Uterus (tissue), 3 donors: ENCODE measurements at regions not wholly inside any gene's neighbourhood (a gene's known extent, or its start where the extent isn't known, plus 50 kb on each side); places are given as distances from the start of the nearest gene placed in this dataset.

Experiments used
- DNase-seq, 2 donors: peaks; one replicate each; pipeline ENCODE4 v3.0.0-alpha.2; 2019 to 2020
- H3K27ac ChIP-seq, 2 donors: fragments of 200-600 bp; sonication (generic); 1 replicate in 1 of 2; 2 replicates in 1 of 2; pipeline ENCODE4 v1.5.1; 2016 to 2018
- H3K27me3 ChIP-seq, 2 donors: fragments of 200-600 bp; sonication (generic); one replicate each; pipeline ENCODE4 v1.5.1; 2018 to 2019; ENCODE audit warnings: control low read depth in 1 of 2
- H3K36me3 ChIP-seq, 2 donors: fragments of 200-600 bp; sonication (generic); one replicate each; pipeline ENCODE4 v1.5.1; 2019; ENCODE audit warnings: control low read depth in 1 of 2
- H3K4me1 ChIP-seq, 2 donors: fragments of 200-600 bp; sonication (generic); one replicate each; pipeline ENCODE4 v1.5.1; 2018 to 2019; ENCODE audit warnings: control low read depth in 1 of 2
- H3K4me3 ChIP-seq, 2 donors: fragments of 200-600 bp; sonication (generic); 1 replicate in 1 of 2; 2 replicates in 1 of 2; pipeline ENCODE4 v1.5.1; 2018 to 2019; ENCODE audit warnings: mild to moderate bottlenecking in 1 of 2
- H3K9me3 ChIP-seq, 2 donors: fragments of 200-600 bp; sonication (generic); one replicate each; pipeline ENCODE4 v1.5.1; 2019; ENCODE audit warnings: control low read depth in 1 of 2
- CTCF ChIP-seq, 4 experiments: fragments of 200-600 bp in 2 of 4; fragments of 450-650 bp in 2 of 4; sonication (generic) in 2 of 4; IDR thresholded peaks; one replicate each; pipeline ENCODE4 v1.5.1; 2016 to 2019; ENCODE audit warnings: antibody characterized with exemption in 4 of 4, mild to moderate bottlenecking in 2 of 4, moderate library complexity in 1 of 4
- POLR2A ChIP-seq, 2 donors: fragments of 450-650 bp; IDR thresholded peaks; one replicate each; pipeline ENCODE4 v1.6.1; 2016; ENCODE audit warnings: antibody characterized with exemption in 2 of 2, mild to moderate bottlenecking in 1 of 2, moderate library complexity in 1 of 2
- intact Hi-C: fragments of 100-400 bp; cut with DNase I; formaldehyde crosslinking; loops from one replicate; pipeline ENCODE4 v1.15.1; 2023; ENCODE audit warnings: low total_unique reads
- donor health status: DM: yes; HTN: yes; CAD: no.

GRCh38 chr22:49427941-49428340 is 399.7 kb downstream of the BRD1 start:
- DNase-seq = no peak
- no peaks in the 10 kb centered on the region for H3K27me3 ChIP-seq
- no peak overlapping the region for H3K27ac ChIP-seq
- no peaks in the 10 kb centered on the region for H3K4me1 ChIP-seq
- no peak overlapping the region for H3K4me3 ChIP-seq
- H3K9me3 ChIP-seq = no peaks in the 10 kb centered on the region
- intact Hi-C loops = no loop called here
- no peaks in the 10 kb centered on the region for H3K36me3 ChIP-seq
- TF ChIP-seq CTCF (IDR thresholded peaks at IDR 0.05) (no peak), POLR2A (IDR thresholded peaks at IDR 0.05) (no peak)

GRCh38 chr22:49427341-49427740 is 400.3 kb downstream of the BRD1 start:
- intact Hi-C loops = no loop called here
- DNase-seq = no peak
- Histone ChIP-seq H3K27me3 (no peaks in the 10 kb centered on the region), H3K9me3 (no peaks in the 10 kb centered on the region), H3K36me3 (no peaks in the 10 kb centered on the region), H3K4me3 (no peak overlapping the region), H3K27ac (no peak overlapping the region), H3K4me1 (no peaks in the 10 kb centered on the region)
- no peak for TF ChIP-seq POLR2A (IDR thresholded peaks at IDR 0.05)
- no peak for TF ChIP-seq CTCF (IDR thresholded peaks at IDR 0.05)

- Histone ChIP-seq H3K4me3 (no peak overlapping the region), H3K4me1 (no peaks in the 10 kb centered on the region), H3K27ac (no peak overlapping the region), H3K27me3 (no peaks in the 10 kb centered on the region), H3K36me3 (no peaks in the 10 kb centered on the region), H3K9me3 (no peaks in the 10 kb centered on the region)
- intact Hi-C loops = no loop called here
- no peak for DNase-seq
- TF ChIP-seq POLR2A (IDR thresholded peaks at IDR 0.05) = no peak
- TF ChIP-seq CTCF (IDR thresholded peaks at IDR 0.05) = no peak
These were observed 400.9 kb downstream of the BRD1 start for GRCh38 chr22:49426618-49427266.

GRCh38 chr22:49426098-49426497 is 401.6 kb downstream of the BRD1 start:
- Histone ChIP-seq H3K36me3 (no peaks in the 10 kb centered on the region), H3K27ac (no peak overlapping the region), H3K4me3 (no peak overlapping the region), H3K4me1 (no peaks in the 10 kb centered on the region), H3K27me3 (no peaks in the 10 kb centered on the region), H3K9me3 (no peaks in the 10 kb centered on the region)
- no peak for DNase-seq
- TF ChIP-seq POLR2A (IDR thresholded peaks at IDR 0.05) = no peak
- TF ChIP-seq CTCF (IDR thresholded peaks at IDR 0.05) = no peak
- intact Hi-C loops = no loop called here

- Histone ChIP-seq H3K4me1 (no peaks in the 10 kb centered on the region), H3K36me3 (no peaks in the 10 kb centered on the region), H3K27me3 (no peaks in the 10 kb centered on the region), H3K9me3 (no peaks in the 10 kb centered on the region), H3K27ac (no peak overlapping the region), H3K4me3 (no peak overlapping the region)
- DNase-seq = no peak
- intact Hi-C loops = no loop called here
- no peak for TF ChIP-seq CTCF (IDR thresholded peaks at IDR 0.05)
- TF ChIP-seq POLR2A (IDR thresholded peaks at IDR 0.05) = no peak
These were observed 402.3 kb downstream of the BRD1 start for GRCh38 chr22:49425356-49425755.
